SU-DHL-6 (cell line): ENCODE measurements at regions not wholly inside any gene's neighbourhood (a gene's known extent, or its start where the extent isn't known, plus 50 kb on each side); places are given as distances from the start of the nearest gene placed in this dataset.

ENCODE experiments used
- EZH2phosphoT487 ChIP-seq: fragments of 200-600 bp; sonication (generic), shearing (Covaris generic); conservative IDR thresholded peaks from 2 replicates; pipeline ENCODE4 v1.6.1; 2018; ENCODE audit warnings: mild to moderate bottlenecking, antibody characterized with exemption, low read length, moderate library complexity, mixed read lengths
- TF ChIP-seq, protein P1 (sequence below): fragments of 200-600 bp; sonication (generic); IDR thresholded peaks from one replicate; pipeline ENCODE4 v1.5.1; 2017; ENCODE audit warnings: antibody characterized with exemption, mild to moderate bottlenecking, low read length, moderate library complexity; ENCODE audit not compliant: insufficient read depth, poor library complexity, severe bottlenecking

DNA sequence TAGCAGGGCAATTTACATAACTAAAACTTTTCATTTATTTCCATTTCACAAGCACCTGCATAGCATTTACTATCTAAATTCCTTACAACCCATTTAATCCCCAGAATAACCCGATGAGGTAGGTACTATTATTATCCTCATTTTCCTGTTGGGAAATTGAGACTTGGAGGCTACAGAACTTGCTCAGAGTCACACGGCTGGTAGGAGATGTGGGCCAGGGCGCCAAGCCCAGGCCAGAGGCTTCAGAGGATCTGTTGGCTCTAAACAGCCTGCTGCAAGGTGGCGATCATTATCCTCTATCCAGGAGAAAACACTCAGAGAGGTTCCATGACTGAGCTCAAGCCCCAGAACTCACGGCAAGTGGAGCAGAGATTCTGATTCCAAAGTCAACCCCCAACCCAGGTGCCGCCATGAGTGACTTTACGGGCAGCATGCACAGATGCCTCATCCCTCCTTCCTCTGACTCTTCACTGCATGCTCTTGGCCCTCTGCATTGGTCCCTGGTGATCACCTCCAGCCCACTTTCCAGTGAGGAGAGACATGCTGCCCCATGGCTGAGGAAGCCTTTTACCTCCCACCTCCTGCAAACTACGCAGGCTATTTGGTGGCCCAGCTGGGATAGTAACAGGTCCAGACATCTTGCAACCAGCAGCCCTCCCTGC, 168.4 kb upstream of the FSTL4 start:
- TF ChIP-seq, protein P1, sequence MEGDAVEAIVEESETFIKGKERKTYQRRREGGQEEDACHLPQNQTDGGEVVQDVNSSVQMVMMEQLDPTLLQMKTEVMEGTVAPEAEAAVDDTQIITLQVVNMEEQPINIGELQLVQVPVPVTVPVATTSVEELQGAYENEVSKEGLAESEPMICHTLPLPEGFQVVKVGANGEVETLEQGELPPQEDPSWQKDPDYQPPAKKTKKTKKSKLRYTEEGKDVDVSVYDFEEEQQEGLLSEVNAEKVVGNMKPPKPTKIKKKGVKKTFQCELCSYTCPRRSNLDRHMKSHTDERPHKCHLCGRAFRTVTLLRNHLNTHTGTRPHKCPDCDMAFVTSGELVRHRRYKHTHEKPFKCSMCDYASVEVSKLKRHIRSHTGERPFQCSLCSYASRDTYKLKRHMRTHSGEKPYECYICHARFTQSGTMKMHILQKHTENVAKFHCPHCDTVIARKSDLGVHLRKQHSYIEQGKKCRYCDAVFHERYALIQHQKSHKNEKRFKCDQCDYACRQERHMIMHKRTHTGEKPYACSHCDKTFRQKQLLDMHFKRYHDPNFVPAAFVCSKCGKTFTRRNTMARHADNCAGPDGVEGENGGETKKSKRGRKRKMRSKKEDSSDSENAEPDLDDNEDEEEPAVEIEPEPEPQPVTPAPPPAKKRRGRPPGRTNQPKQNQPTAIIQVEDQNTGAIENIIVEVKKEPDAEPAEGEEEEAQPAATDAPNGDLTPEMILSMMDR: no peak
- TF ChIP-seq EZH2phosphoT487: no peak
